Duodenal mucosa (tissue), 2 donors: ENCODE measurements at regions not wholly inside any gene's neighbourhood (a gene's known extent, or its start where the extent isn't known, plus 50 kb on each side); places are given as distances from the start of the nearest gene placed in this dataset.

Experiments
- H3K27ac ChIP-seq: one replicate; pipeline ENCODE4 v1.7.0; 2013; ENCODE audit warnings: low read depth, low read length
- H3K27me3 ChIP-seq, 2 donors: one replicate each; pipeline ENCODE4 v1.7.0; 2013; ENCODE audit warnings: low read length in 2 of 2, control low read depth in 1 of 2; ENCODE audit not compliant: insufficient read depth in 2 of 2, control insufficient read depth in 1 of 2
- H3K36me3 ChIP-seq, 2 donors: one replicate each; pipeline ENCODE4 v1.7.0; 2013; ENCODE audit warnings: low read length in 2 of 2, control low read depth in 1 of 2; ENCODE audit not compliant: insufficient read depth in 2 of 2, control insufficient read depth in 1 of 2
- H3K4me1 ChIP-seq, 2 donors: one replicate each; pipeline ENCODE4 v1.7.0; 2013; ENCODE audit warnings: low read length in 2 of 2, control low read depth in 1 of 2; ENCODE audit not compliant: insufficient read depth in 2 of 2, control insufficient read depth in 1 of 2
- H3K4me3 ChIP-seq, 2 donors: one replicate each; pipeline ENCODE4 v1.7.0; 2013; ENCODE audit warnings: low read length in 2 of 2, low read depth in 1 of 2
- H3K9ac ChIP-seq, 2 donors: one replicate each; pipeline ENCODE4 v1.7.0; 2013; ENCODE audit warnings: low read length in 2 of 2, low read depth in 1 of 2
- H3K9me3 ChIP-seq, 2 donors: one replicate each; pipeline ENCODE4 v1.7.0; 2013; ENCODE audit warnings: low read length in 2 of 2, control low read depth in 1 of 2; ENCODE audit not compliant: control insufficient read depth in 1 of 2

- Histone ChIP-seq H3K36me3 (no peaks in the 10 kb centered on the region), H3K9me3 (no peaks in the 10 kb centered on the region), H3K27me3 (no peaks in the 10 kb centered on the region), H3K9ac (no peak overlapping the region), H3K4me1 (no peaks in the 10 kb centered on the region), H3K4me3 (no peak overlapping the region), H3K27ac (no peak overlapping the region)
Measured at GRCh38 chr6:139790527-139790926, 416.1 kb upstream of the CITED2 start.

GRCh38 chr6:139784222-139784769, 409.8 kb upstream of the CITED2 start:
- Histone ChIP-seq H3K9ac (no peak overlapping the region), H3K9me3 (peaks cover 0 to 7% of the 10 kb centered on the region in 2 donors), H3K27ac (no peak overlapping the region), H3K27me3 (no peaks in the 10 kb centered on the region), H3K36me3 (no peaks in the 10 kb centered on the region), H3K4me1 (no peaks in the 10 kb centered on the region), H3K4me3 (no peak overlapping the region)

GRCh38 chr6:139779988-139780774, 405.7 kb upstream of the CITED2 start:
- peaks cover 0 to 6% of the 10 kb centered on the region in 2 donors for H3K4me1 ChIP-seq
- no peak overlapping the region for H3K27ac ChIP-seq
- H3K27me3 ChIP-seq = no peaks in the 10 kb centered on the region
- H3K9ac ChIP-seq = no peak overlapping the region
- peaks cover 0 to 7% of the 10 kb centered on the region in 2 donors for H3K9me3 ChIP-seq
- H3K36me3 ChIP-seq = no peaks in the 10 kb centered on the region
- no peak overlapping the region for H3K4me3 ChIP-seq

- no peak overlapping the region for H3K9ac ChIP-seq
- H3K4me3 ChIP-seq = no peak overlapping the region
- peaks cover 0 to 6% of the 10 kb centered on the region in 2 donors for H3K4me1 ChIP-seq
- H3K27me3 ChIP-seq = no peaks in the 10 kb centered on the region
- no peak overlapping the region for H3K27ac ChIP-seq
- no peaks in the 10 kb centered on the region for H3K36me3 ChIP-seq
- no peaks in the 10 kb centered on the region for H3K9me3 ChIP-seq
Measured at GRCh38 chr6:139778688-139779087, 404.2 kb upstream of the CITED2 start.

GRCh38 chr6:139778106-139778505, 403.7 kb upstream of the CITED2 start:
- no peak overlapping the region for H3K9ac ChIP-seq
- H3K27me3 ChIP-seq = no peaks in the 10 kb centered on the region
- H3K4me1 ChIP-seq = peaks cover 0 to 6% of the 10 kb centered on the region in 2 donors
- no peak overlapping the region for H3K4me3 ChIP-seq
- no peaks in the 10 kb centered on the region for H3K36me3 ChIP-seq
- no peaks in the 10 kb centered on the region for H3K9me3 ChIP-seq
- H3K27ac ChIP-seq = no peak overlapping the region

- Histone ChIP-seq H3K9ac (no peak overlapping the region), H3K9me3 (no peaks in the 10 kb centered on the region), H3K27ac (no peak overlapping the region), H3K4me3 (no peak overlapping the region), H3K27me3 (no peaks in the 10 kb centered on the region), H3K4me1 (peaks cover 0 to 6% of the 10 kb centered on the region in 2 donors), H3K36me3 (no peaks in the 10 kb centered on the region)
Measured at GRCh38 chr6:139777202-139777970, 402.9 kb upstream of the CITED2 start.

- Histone ChIP-seq H3K27me3 (no peaks in the 10 kb centered on the region), H3K36me3 (no peaks in the 10 kb centered on the region), H3K9ac (no peak overlapping the region), H3K9me3 (no peaks in the 10 kb centered on the region), H3K27ac (no peak overlapping the region), H3K4me1 (peaks cover 0 to 6% of the 10 kb centered on the region in 2 donors), H3K4me3 (no peak overlapping the region)
Measured at GRCh38 chr6:139776041-139776440, 401.6 kb upstream of the CITED2 start.

- H3K9ac ChIP-seq = no peak overlapping the region
- H3K36me3 ChIP-seq = no peaks in the 10 kb centered on the region
- H3K4me3 ChIP-seq = no peak overlapping the region
- no peaks in the 10 kb centered on the region for H3K9me3 ChIP-seq
- H3K27ac ChIP-seq = no peak overlapping the region
- peaks cover 10 to 23% of the 10 kb centered on the region in 2 donors for H3K4me1 ChIP-seq
- no peaks in the 10 kb centered on the region for H3K27me3 ChIP-seq
Measured at GRCh38 chr6:139768196-139768595, 393.7 kb upstream of the CITED2 start.

- Histone ChIP-seq H3K27ac (no peak overlapping the region), H3K4me1 (peaks cover 10 to 23% of the 10 kb centered on the region in 2 donors)
Measured at GRCh38 chr6:139766796-139767195, 392.3 kb upstream of the CITED2 start.

GRCh38 chr6:139765825-139766285, 391.4 kb upstream of the CITED2 start:
- no peak overlapping the region for H3K4me3 ChIP-seq
- H3K9me3 ChIP-seq = no peaks in the 10 kb centered on the region
- H3K9ac ChIP-seq = no peak overlapping the region
- no peaks in the 10 kb centered on the region for H3K27me3 ChIP-seq
- no peaks in the 10 kb centered on the region for H3K36me3 ChIP-seq
- H3K27ac ChIP-seq = no peak overlapping the region
- H3K4me1 ChIP-seq = peaks cover 10 to 23% of the 10 kb centered on the region in 2 donors

More at GRCh38 chr6:139766796-139767195, 392.3 kb upstream of the CITED2 start:
- Histone ChIP-seq H3K9me3 (no peaks in the 10 kb centered on the region), H3K4me3 (no peak overlapping the region), H3K9ac (no peak overlapping the region), H3K36me3 (no peaks in the 10 kb centered on the region), H3K27me3 (no peaks in the 10 kb centered on the region)
